GM23338 (cell line): ENCODE measurements at regions not wholly inside any gene's neighbourhood (a gene's known extent, or its start where the extent isn't known, plus 50 kb on each side); places are given as distances from the start of the nearest gene placed in this dataset.

Source experiments
- EZH2phosphoT487 ChIP-seq: fragments of 200-600 bp; sonication (generic); IDR thresholded peaks from one replicate; pipeline ENCODE4 v1.8.1; 2018; ENCODE audit warnings: antibody characterized with exemption; ENCODE audit not compliant: unreplicated experiment
- POLR2AphosphoS5 ChIP-seq: IDR thresholded peaks from 2 replicates; pipeline ENCODE4 v1.6.1; 2016; ENCODE audit warnings: antibody characterized with exemption, low read depth
- REST ChIP-seq: IDR thresholded peaks from one replicate; pipeline ENCODE4 v1.6.1; 2018; ENCODE audit warnings: antibody characterized with exemption; ENCODE audit not compliant: unreplicated experiment
- STAT1 ChIP-seq: IDR thresholded peaks from one replicate; pipeline ENCODE4 v1.6.1; 2016; ENCODE audit warnings: antibody characterized with exemption; ENCODE audit not compliant: unreplicated experiment
- ZNF114 ChIP-seq: fragments of 250-450 bp; sonication (Bioruptor Pico); IDR thresholded peaks from 2 replicates; pipeline ENCODE4 v1.5.0; 2020; ENCODE audit warnings: mild to moderate bottlenecking, moderate library complexity
- ZNF331 ChIP-seq: fragments of 250-450 bp; sonication (Bioruptor Pico); IDR thresholded peaks from 2 replicates; pipeline ENCODE4 v1.5.0; 2020; ENCODE audit warnings: low read depth, mild to moderate bottlenecking, moderate library complexity
- TF ChIP-seq, protein P1 (sequence below): fragments of 250-450 bp; sonication (Bioruptor Pico); IDR thresholded peaks from 2 replicates; pipeline ENCODE4 v1.5.0; 2020; ENCODE audit warnings: mild to moderate bottlenecking, moderate library complexity

DNA sequence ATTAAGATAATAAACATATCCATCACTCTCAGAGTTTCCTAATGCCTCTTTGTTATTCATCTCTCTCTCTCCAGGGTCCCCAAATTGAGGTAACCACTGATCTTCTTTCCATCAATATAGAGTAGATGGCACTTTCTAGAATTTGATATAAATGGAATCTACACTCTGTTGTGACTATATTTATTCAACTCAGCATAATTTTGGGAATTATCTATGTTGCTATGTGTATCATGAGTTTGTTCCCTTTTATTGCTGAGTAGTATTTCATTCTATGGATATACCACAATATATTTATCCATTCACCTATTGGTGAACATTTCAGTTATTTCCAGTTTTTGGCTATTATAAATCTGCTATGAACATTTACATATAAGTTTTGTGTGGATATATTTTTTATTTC is 230.7 kb downstream of the HLX start (continued):
- TF ChIP-seq, protein P1, sequence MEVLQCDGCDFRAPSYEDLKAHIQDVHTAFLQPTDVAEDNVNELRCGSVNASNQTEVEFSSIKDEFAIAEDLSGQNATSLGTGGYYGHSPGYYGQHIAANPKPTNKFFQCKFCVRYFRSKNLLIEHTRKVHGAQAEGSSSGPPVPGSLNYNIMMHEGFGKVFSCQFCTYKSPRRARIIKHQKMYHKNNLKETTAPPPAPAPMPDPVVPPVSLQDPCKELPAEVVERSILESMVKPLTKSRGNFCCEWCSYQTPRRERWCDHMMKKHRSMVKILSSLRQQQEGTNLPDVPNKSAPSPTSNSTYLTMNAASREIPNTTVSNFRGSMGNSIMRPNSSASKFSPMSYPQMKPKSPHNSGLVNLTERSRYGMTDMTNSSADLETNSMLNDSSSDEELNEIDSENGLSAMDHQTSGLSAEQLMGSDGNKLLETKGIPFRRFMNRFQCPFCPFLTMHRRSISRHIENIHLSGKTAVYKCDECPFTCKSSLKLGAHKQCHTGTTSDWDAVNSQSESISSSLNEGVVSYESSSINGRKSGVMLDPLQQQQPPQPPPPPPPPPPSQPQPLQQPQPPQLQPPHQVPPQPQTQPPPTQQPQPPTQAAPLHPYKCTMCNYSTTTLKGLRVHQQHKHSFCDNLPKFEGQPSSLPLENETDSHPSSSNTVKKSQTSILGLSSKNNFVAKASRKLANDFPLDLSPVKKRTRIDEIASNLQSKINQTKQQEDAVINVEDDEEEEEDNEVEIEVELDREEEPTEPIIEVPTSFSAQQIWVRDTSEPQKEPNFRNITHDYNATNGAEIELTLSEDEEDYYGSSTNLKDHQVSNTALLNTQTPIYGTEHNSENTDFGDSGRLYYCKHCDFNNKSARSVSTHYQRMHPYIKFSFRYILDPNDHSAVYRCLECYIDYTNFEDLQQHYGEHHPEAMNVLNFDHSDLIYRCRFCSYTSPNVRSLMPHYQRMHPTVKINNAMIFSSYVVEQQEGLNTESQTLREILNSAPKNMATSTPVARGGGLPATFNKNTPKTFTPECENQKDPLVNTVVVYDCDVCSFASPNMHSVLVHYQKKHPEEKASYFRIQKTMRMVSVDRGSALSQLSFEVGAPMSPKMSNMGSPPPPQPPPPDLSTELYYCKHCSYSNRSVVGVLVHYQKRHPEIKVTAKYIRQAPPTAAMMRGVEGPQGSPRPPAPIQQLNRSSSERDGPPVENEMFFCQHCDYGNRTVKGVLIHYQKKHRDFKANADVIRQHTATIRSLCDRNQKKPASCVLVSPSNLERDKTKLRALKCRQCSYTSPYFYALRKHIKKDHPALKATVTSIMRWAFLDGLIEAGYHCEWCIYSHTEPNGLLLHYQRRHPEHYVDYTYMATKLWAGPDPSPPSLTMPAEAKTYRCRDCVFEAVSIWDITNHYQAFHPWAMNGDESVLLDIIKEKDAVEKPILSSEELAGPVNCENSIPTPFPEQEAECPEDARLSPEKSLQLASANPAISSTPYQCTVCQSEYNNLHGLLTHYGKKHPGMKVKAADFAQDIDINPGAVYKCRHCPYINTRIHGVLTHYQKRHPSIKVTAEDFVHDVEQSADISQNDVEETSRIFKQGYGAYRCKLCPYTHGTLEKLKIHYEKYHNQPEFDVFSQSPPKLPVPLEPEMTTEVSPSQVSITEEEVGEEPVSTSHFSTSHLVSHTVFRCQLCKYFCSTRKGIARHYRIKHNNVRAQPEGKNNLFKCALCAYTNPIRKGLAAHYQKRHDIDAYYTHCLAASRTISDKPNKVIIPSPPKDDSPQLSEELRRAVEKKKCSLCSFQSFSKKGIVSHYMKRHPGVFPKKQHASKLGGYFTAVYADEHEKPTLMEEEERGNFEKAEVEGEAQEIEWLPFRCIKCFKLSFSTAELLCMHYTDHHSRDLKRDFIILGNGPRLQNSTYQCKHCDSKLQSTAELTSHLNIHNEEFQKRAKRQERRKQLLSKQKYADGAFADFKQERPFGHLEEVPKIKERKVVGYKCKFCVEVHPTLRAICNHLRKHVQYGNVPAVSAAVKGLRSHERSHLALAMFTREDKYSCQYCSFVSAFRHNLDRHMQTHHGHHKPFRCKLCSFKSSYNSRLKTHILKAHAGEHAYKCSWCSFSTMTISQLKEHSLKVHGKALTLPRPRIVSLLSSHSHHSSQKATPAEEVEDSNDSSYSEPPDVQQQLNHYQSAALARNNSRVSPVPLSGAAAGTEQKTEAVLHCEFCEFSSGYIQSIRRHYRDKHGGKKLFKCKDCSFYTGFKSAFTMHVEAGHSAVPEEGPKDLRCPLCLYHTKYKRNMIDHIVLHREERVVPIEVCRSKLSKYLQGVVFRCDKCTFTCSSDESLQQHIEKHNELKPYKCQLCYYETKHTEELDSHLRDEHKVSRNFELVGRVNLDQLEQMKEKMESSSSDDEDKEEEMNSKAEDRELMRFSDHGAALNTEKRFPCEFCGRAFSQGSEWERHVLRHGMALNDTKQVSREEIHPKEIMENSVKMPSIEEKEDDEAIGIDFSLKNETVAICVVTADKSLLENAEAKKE (CRISPR knock-in tag): no peak
- TF ChIP-seq POLR2AphosphoS5 (no peak), ZNF114 (CRISPR knock-in tag) (no peak), REST (no peak), ZNF331 (CRISPR knock-in tag) (no peak), EZH2phosphoT487 (no peak), STAT1 (no peak)
